ENCODE measurements at regions not wholly inside any gene's neighbourhood (a gene's known extent, or its start where the extent isn't known, plus 50 kb on each side); places are given as distances from the start of the nearest gene placed in this dataset.

- TF ChIP-seq CTCF (conservative IDR thresholded peaks at IDR 0.05 in 1 of 2, IDR thresholded peaks at IDR 0.05 in 1 of 2; ENCODE audit: low read depth in 1 of 2, low read length in 2 of 2): no peak
- no peak for TF ChIP-seq EZH2 (IDR thresholded peaks at IDR 0.05; ENCODE audit: low read length, missing control alignments)
These were observed 81.5 kb upstream of the GPC1 start for GRCh38 chr2:240353944-240354343.
